Ishikawa (cell line): ENCODE measurements at regions not wholly inside any gene's neighbourhood (a gene's known extent, or its start where the extent isn't known, plus 50 kb on each side); places are given as distances from the start of the nearest gene placed in this dataset.

ENCODE experiments used
- NFIC ChIP-seq: IDR thresholded peaks from 2 replicates; pipeline ENCODE4 v1.6.1; 2012
- RAD21 ChIP-seq: IDR thresholded peaks from 2 replicates; pipeline ENCODE4 v1.6.1; 2012; ENCODE audit warnings: low read depth
- TAF1 ChIP-seq: IDR thresholded peaks from 2 replicates; pipeline ENCODE4 v1.6.1; 2012; ENCODE audit warnings: low read depth, mild to moderate bottlenecking
- TCF12 ChIP-seq: IDR thresholded peaks from 2 replicates; pipeline ENCODE4 v1.6.1; 2012; ENCODE audit warnings: low read depth
- TF ChIP-seq, protein P1 (sequence below): IDR thresholded peaks from 2 replicates; pipeline ENCODE4 v1.6.1; 2012; ENCODE audit warnings: low read depth, mild to moderate bottlenecking
- TF ChIP-seq, protein P2 (sequence below): IDR thresholded peaks from 2 replicates; pipeline ENCODE4 v1.6.1; 2012

DNA sequence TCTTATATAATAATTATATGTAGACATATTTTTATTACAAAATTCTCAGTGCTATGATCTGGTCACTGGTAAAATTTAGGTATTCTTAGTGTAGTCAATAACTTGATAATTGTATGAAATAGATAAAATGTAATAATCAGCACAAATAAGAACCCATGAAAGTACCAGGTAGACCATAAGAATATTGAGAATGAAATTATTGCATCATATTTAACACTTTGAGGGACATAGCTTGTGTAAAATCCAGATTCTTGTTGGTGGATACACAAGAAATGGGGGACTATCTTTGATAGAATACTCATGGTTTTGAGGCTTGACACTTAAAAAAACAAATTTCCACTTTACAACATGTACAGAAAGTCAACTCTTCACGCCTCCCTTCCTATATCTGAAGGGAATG, 898.8 kb upstream of the DDX18 start:
- TF ChIP-seq, protein P1, sequence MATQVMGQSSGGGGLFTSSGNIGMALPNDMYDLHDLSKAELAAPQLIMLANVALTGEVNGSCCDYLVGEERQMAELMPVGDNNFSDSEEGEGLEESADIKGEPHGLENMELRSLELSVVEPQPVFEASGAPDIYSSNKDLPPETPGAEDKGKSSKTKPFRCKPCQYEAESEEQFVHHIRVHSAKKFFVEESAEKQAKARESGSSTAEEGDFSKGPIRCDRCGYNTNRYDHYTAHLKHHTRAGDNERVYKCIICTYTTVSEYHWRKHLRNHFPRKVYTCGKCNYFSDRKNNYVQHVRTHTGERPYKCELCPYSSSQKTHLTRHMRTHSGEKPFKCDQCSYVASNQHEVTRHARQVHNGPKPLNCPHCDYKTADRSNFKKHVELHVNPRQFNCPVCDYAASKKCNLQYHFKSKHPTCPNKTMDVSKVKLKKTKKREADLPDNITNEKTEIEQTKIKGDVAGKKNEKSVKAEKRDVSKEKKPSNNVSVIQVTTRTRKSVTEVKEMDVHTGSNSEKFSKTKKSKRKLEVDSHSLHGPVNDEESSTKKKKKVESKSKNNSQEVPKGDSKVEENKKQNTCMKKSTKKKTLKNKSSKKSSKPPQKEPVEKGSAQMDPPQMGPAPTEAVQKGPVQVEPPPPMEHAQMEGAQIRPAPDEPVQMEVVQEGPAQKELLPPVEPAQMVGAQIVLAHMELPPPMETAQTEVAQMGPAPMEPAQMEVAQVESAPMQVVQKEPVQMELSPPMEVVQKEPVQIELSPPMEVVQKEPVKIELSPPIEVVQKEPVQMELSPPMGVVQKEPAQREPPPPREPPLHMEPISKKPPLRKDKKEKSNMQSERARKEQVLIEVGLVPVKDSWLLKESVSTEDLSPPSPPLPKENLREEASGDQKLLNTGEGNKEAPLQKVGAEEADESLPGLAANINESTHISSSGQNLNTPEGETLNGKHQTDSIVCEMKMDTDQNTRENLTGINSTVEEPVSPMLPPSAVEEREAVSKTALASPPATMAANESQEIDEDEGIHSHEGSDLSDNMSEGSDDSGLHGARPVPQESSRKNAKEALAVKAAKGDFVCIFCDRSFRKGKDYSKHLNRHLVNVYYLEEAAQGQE: no peak
- no peak for TF ChIP-seq TCF12
- TF ChIP-seq, protein P2, sequence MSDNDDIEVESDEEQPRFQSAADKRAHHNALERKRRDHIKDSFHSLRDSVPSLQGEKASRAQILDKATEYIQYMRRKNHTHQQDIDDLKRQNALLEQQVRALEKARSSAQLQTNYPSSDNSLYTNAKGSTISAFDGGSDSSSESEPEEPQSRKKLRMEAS: no peak
- TF ChIP-seq TAF1: no peak
- TF ChIP-seq RAD21: no peak
- TF ChIP-seq NFIC: no peak
